HG03432 (cell line): ENCODE measurements at regions not wholly inside any gene's neighbourhood (a gene's known extent, or its start where the extent isn't known, plus 50 kb on each side); places are given as distances from the start of the nearest gene placed in this dataset.
"Not testable (repeated sequence)": the region's sequence is repeated elsewhere in the genome, so short reads cannot be mapped to it uniquely, and the experiment has no call there.

Experiments
- ATAC-seq: cut with Tn5 transposase; IDR thresholded peaks from one replicate; pipeline ENCODE4 v1.9.1; 2021; ENCODE audit warnings: mild to moderate bottlenecking, moderate library complexity; ENCODE audit not compliant: unreplicated experiment

DNA sequence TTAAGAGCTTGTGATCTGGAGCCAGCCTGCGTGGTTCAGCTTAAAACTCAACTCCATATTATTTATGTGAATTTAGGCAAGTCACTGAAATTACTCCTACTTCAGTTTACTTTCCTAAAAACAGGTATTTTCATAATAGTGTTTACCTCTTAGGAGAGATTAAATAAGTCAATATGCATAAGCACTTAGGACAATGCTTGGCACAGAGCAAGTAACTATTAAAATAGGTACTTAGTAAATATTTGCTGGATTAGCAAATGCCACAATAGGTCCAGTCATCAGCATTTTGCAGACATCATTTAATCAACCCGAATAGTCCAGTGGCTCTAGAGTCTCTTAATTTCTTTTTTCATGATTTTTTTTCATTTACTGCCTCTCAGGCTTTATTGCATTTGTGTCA lies 78.6 kb upstream of the PTPRK start:
- no peak for ATAC-seq

DNA sequence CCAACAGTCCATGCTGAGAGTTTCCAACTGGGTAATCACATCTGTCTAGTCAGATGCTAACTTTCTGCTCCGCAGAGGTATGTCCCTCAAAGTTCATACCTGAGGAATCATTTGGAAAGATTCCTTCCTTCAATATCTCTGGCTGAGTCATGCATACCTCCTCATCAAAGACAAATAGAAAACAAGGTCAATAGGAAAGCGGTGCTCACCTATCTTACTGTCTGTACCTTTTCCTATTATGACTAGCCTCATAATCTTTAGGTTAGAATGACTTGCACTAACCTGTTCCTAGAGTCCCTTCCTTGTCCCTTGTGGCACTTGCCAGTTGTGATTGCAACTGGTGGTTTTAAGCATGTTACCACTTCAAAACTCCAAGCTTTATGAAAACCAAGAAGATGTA lies 78.2 kb upstream of the PTPRK start:
- ATAC-seq = peak; percentile 30

DNA sequence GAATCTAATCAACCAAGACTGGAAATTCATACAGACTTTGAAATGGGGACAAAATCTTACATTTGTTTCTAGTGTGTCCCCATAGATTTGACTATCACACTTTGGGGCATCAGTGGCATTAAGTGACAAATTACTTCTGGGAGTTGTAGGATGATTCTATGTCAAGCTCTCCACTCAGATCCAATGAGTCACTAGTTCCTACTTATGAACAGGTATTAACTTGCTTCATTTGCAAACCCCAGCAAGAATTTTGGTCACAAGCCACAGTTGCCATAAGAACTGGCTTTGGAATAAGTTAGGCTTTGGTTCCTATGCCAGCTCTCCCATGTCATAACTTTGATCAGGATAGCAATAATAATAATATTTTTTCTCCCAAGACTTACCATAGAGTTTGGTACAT lies 77.6 kb upstream of the PTPRK start:
- no peak for ATAC-seq

DNA sequence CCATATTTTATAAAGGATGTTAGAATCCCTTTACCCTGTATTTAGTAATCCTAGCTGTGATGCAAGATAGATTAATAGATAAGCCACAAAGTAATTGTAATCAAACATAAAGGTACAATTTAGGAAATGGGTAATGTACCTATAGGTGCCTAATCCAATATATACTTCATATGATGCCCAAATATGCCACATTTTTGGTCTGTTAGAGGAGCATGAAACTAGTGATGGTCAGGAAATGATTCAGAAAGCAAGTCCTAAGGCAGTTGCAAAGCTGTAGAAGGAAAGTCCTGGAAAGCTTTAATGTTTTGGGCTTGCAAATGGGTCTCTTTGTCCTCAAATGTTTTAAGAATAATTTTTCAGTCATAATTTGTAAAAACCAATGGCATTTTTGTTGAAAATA lies 76.6 kb upstream of the PTPRK start:
- ATAC-seq = no peak

DNA sequence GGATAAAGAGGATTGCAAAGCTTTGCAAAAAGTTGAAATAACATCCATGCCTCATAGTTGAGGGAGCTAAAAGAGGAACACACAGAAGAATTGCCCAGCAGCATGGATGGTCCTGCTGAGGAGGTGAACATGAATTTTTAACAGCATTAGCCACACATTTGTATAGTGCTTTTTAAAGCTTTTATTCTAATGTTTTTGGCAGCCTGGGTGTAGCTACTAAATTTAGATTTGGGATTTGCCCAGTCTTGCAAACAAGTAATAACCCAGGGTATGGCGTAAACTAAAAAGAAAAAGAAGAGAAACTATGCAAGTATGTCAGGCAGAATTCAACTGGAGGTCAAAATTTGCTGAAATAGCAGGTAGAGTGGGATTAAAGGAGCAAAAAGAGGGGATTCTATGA lies 75.1 kb upstream of the PTPRK start:
- ATAC-seq = no peak

DNA sequence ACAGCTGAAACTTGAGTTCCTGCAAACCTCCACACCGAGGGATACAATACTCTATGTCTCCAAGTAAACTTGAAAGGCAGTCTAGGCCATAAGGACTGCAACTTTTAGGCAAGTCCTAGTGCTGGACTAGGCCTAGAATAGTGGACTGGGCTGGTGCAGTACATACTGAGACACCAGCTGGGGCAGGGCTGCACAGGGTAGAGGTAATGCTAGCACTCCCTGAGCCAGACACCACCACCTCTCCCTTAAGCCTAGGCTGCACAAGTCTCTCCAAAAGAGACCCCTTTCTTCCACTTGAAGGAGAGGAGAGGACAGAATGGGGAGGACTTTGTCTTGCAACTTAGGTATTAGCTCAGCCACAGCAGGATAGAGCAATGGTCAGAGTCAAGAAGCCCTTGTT lies 65.7 kb upstream of the PTPRK start:
- ATAC-seq = no peak

DNA sequence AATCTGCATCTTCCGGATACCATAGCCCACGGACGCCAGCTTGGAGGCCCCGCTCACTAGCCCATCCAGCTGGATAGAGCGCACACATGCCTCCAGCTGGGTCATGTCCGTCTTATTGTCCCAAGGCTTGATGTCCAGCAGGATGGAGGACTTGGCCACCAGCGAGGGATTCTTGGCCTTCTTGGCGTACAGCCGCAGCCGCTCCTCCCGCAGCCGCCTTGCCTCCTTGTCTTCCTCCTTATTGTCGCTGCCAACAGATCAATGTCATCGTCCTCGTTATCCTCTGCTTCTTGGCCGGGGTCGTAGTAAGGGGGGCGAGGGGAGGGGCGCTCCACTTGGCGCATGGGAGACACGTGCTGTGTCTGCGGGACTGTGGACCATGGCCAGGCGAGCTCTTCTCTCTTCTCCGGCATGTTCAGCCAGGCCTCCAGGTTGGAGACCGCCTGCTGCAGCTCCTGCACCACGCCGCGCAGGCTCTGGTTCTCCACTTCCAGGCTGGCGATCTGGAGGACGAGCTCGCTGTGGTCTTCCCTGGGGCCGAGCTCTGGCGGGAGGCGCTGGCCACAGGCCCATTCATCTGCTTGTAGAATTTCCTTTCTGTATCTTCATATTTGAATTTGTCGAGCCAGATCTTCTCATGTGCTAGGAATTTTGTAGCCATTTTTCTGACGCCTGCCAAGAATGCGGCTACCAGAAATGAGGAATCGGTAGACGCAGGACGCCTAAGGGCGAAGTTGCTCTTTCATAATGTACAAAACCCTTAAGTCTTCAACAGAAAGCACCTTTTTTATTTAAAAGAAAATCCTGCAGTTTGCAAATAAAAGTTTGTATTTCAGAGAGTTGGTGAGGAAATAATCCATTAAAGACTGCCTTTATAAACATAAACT lies 60.1 kb upstream of the PTPRK start:
- ATAC-seq = no peak

DNA sequence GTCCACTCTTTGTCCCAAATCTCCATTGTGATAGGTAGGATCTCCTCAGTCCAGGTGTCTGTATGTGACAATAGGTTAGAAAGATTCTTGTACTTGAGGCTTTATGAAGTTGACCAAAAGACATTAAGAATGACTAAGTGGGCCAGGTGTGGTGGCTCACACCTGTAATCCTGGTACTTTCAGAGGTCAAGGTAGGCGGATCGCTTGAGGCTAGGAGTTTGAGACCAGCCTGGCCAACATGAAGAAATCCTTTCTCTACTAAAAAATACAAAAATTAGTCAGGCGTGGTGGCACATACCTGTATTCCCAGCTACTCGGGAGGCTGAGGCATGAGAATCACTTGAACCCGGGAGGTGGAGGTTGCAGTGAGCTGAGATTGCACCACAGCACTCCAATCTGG lies 54.9 kb upstream of the PTPRK start:
- not testable (repeated sequence) for ATAC-seq

DNA sequence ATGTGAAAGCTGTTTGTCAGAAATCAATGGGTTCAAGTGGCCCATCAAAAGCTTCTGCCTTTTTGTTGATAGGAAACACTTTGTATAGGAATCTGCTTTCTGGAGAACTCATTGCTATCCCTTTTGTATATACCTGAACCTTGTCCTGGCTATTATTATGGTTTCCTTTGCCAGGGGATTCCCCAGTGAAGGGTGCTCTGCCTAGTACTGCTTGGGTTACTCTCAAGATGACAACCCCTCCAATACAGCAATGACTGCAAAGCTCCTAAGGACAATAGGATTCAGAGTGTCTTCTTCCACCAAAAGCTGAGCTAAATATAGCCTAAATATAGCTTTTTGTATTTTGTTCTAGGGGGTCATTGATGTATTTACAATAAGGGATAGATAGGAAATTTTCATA lies 54.0 kb upstream of the PTPRK start:
- ATAC-seq = no peak

DNA sequence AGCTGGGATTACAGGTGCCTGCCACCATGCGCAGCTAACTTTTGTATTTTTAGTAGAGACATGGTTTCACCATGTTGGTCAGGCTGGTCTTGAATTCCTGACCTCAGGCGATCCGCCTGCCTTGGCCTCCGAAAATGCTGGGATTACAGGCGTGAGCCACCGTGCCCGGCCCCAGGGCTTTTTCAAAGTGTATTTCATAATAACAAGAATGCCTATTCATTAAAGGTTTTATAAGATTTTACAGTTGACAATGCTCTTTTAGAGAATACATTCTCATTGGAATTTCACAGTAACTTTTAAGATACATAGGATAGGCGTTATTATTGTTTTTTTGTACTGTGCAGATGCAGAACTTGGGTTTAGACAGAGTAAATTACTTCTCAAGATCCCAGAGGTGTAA lies 52.6 kb upstream of the PTPRK start:
- ATAC-seq = no peak

DNA sequence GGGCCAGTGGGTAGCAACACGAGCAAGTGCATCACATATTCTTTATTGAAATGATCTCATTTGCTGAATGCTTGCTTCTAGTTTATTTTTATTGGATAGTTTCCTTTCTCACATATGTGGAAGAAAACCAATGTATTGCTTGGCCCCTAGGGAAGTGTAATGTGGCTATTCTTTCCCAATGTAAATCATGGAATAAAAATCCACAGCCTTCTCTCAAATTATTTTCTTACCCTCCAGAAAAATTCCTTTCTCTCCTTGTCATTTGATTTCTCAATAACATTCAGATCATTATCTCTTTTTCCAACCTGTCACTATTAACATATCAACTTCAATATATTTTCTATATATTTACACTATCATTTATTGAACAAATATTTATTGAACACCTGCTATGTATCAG lies 51.9 kb upstream of the PTPRK start:
- no peak for ATAC-seq

DNA sequence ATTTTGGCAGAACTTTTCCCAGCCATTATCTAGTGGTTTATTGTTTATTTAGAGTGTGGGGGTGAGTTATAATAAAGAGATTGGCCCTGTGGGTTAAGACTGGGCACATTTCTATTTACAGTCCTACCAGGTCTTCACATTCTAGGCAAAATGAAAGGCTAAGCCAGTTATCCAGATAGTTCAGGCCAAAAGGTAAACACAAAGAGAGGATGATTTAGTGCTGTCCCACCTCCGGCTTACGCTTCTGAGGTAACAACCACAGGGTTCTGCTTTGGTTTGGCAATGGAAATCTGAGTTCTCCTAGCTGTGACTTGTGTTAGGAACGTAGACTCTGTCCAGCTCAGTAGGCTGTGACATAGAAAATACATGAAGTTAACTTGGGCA lies 50.3 kb upstream of the PTPRK start:
- ATAC-seq = no peak

DNA sequence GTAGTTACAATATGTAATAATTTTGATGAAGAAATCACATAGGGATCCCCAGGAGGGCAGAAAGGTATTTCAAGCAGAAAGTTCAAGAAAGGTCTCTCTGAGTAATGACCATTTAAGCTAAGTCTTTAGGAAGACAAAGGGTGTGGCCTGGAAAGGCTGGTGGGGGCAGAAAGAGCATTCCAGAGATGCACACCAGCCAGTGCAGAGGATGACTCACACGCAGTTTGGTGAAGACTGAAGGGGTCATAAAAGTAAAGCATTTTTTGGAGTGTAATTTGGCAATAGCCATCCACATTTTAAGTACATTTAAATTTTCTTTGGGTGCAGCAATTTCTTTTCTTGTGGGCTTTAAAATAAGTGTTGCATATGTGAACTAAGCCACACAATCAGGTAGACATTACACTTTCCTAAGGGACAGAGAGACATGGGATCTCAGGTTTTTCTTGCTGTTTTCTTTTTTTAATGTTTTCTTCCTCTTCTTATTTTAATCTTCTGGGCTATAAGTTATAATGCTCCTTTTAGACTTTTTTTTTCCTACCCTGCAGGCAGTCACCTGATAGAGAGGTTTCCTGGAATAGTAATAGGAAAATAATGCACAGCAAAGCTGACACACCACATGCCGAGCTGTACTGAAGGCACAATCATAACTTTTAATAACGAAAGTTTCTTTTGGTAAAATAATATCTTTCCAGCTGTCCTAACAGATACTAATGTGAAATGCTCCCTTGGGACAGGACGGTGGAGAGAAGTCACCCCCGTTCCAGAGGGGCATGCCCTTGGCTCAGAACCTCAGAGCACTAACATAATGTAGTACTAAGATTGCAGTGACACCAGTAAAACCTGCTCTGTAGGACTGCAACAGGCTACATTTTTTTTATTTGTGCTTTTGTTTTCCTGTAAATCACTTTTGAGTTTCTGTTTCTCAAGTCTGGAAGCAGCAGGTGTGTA lies 49.6 kb upstream of the PTPRK start:
- no peak for ATAC-seq
